ENCODE measurements at regions not wholly inside any gene's neighbourhood (a gene's known extent, or its start where the extent isn't known, plus 50 kb on each side); places are given as distances from the start of the nearest gene placed in this dataset.

GRCh38 chr15:58322253-58322652 lies 109.5 kb upstream of the LIPC start:
- TF ChIP-seq CTCF (conservative IDR thresholded peaks at IDR 0.05; ENCODE audit: low read depth, low read length): no peak
- TF ChIP-seq EZH2 (IDR thresholded peaks at IDR 0.05; ENCODE audit: borderline replicate concordance, low read depth, low read length, poor library complexity, severe bottlenecking): no peak
